ENCODE measurements at regions not wholly inside any gene's neighbourhood (a gene's known extent, or its start where the extent isn't known, plus 50 kb on each side); places are given as distances from the start of the nearest gene placed in this dataset.

DNA sequence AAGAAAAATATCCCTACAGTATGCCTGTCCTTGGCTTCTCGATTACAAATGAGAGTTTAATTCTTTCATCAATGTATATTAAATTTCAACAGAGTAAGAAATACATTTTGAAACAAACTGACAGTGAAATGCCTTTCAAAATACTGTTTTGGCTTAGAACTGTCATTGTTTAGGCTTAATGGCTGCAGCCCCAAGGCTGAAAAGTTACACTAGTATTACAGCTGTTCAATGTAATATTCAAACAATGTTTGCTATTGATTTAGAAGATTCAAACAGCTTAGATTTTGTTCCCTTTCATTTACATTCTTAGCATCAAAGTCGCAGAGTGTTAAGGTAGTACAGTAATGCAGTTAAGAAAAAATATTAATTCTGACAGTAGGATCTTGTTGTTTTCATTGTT, 882.9 kb upstream of the ADGRL2 start:
- no peaks in the 10 kb centered on the region for H3K27me3 ChIP-seq (replicated peaks; ENCODE audit: insufficient read depth, low read depth, low read length, poor library complexity)
- TF ChIP-seq EZH2 (IDR thresholded peaks at IDR 0.05; ENCODE audit: borderline replicate concordance, low read depth, low read length, poor library complexity, severe bottlenecking) (no peak), CTCF (conservative IDR thresholded peaks at IDR 0.05; ENCODE audit: low read depth, low read length) (no peak)
- no peak overlapping the region for H3K4me3 ChIP-seq (ENCODE audit: low read depth, low read length, poor library complexity, severe bottlenecking)
- no peaks in the 10 kb centered on the region for H3K4me1 ChIP-seq (ENCODE audit: insufficient read depth, low read length, poor library complexity, severe bottlenecking)
- no TSS peak for BruUV-seq (replicated peaks)
- no peak for DNase-seq (ENCODE audit: low spot score)
- intact Hi-C loops (cut with micrococcal nuclease; ENCODE audit: unreplicated experiment): no loop called here
- H3K9me3 ChIP-seq (ENCODE audit: low read depth, low read length, poor library complexity, severe bottlenecking): no peaks in the 10 kb centered on the region
- ChIA-PET POLR2A (ENCODE audit: low non-redundant PET) (no interaction called here), CTCF (no interaction called here)
- no peak overlapping the region for H3K27ac ChIP-seq (ENCODE audit: low read depth, low read length, poor library complexity, severe bottlenecking)
- H3K36me3 ChIP-seq (ENCODE audit: insufficient read depth, low read length, poor library complexity, severe bottlenecking): no peaks in the 10 kb centered on the region

- H3K4me1 ChIP-seq (ENCODE audit: insufficient read depth, low read length, poor library complexity, severe bottlenecking): no peaks in the 10 kb centered on the region
- H3K36me3 ChIP-seq (ENCODE audit: insufficient read depth, low read length, poor library complexity, severe bottlenecking): no peaks in the 10 kb centered on the region
- no peak overlapping the region for H3K27ac ChIP-seq (ENCODE audit: low read depth, low read length, poor library complexity, severe bottlenecking)
- H3K27me3 ChIP-seq (replicated peaks; ENCODE audit: insufficient read depth, low read depth, low read length, poor library complexity): no peaks in the 10 kb centered on the region
- BruUV-seq (replicated peaks): no TSS peak
- H3K4me3 ChIP-seq (ENCODE audit: low read depth, low read length, poor library complexity, severe bottlenecking): no peak overlapping the region
- DNase-seq (ENCODE audit: low spot score): no peak
- ChIA-PET CTCF (no interaction called here), POLR2A (ENCODE audit: low non-redundant PET) (no interaction called here)
- TF ChIP-seq EZH2 (IDR thresholded peaks at IDR 0.05; ENCODE audit: borderline replicate concordance, low read depth, low read length, poor library complexity, severe bottlenecking) (no peak), CTCF (conservative IDR thresholded peaks at IDR 0.05; ENCODE audit: low read depth, low read length) (no peak)
- no peaks in the 10 kb centered on the region for H3K9me3 ChIP-seq (ENCODE audit: low read depth, low read length, poor library complexity, severe bottlenecking)
- intact Hi-C loops (cut with micrococcal nuclease; ENCODE audit: unreplicated experiment): no loop called here
Measured at GRCh38 chr1:80917225-80917624, 883.5 kb upstream of the ADGRL2 start.

- no peak for DNase-seq (ENCODE audit: low spot score)
- Histone ChIP-seq H3K9me3 (ENCODE audit: low read depth, low read length, poor library complexity, severe bottlenecking) (no peaks in the 10 kb centered on the region), H3K36me3 (ENCODE audit: insufficient read depth, low read length, poor library complexity, severe bottlenecking) (no peaks in the 10 kb centered on the region), H3K27ac (ENCODE audit: low read depth, low read length, poor library complexity, severe bottlenecking) (no peak overlapping the region), H3K27me3 (replicated peaks; ENCODE audit: insufficient read depth, low read depth, low read length, poor library complexity) (no peaks in the 10 kb centered on the region), H3K4me3 (ENCODE audit: low read depth, low read length, poor library complexity, severe bottlenecking) (no peak overlapping the region), H3K4me1 (ENCODE audit: insufficient read depth, low read length, poor library complexity, severe bottlenecking) (no peaks in the 10 kb centered on the region)
- POLR2A ChIA-PET (ENCODE audit: low non-redundant PET): no interaction called here
- intact Hi-C loops (cut with micrococcal nuclease; ENCODE audit: unreplicated experiment): no loop called here
- no TSS peak for BruUV-seq (replicated peaks)
- CTCF ChIA-PET: no interaction called here
- TF ChIP-seq CTCF (conservative IDR thresholded peaks at IDR 0.05; ENCODE audit: low read depth, low read length) (no peak), EZH2 (IDR thresholded peaks at IDR 0.05; ENCODE audit: borderline replicate concordance, low read depth, low read length, poor library complexity, severe bottlenecking) (no peak)
Measured at GRCh38 chr1:80915491-80915890, 885.2 kb upstream of the ADGRL2 start.

All from A673 (cell line).